ENCODE measurements at regions not wholly inside any gene's neighbourhood (a gene's known extent, or its start where the extent isn't known, plus 50 kb on each side); places are given as distances from the start of the nearest gene placed in this dataset.
"Not testable (repeated sequence)": the region's sequence is repeated elsewhere in the genome, so short reads cannot be mapped to it uniquely, and the experiment has no call there.

DNA sequence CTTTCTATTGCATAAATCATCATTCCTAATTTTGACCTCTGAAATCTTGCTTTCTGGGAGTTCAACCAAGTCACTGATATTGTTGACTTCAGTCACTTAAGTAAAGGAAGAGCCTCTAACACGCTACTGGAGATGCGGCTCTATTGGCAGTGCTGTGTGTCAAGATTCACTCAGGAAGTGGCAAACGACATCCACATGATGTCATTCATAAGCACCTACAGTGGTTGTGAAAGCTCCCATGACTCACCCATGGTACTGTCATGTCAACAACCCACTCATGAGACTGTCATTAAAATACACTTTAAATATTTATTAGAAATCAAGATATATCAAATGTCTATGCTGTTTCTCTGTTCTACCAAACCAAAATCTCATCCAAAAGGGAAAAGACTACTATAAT lies 52.5 kb upstream of the LHFPL3 start:
- H3K27me3 Mint-ChIP-seq (ENCODE audit: insufficient read depth, unreplicated experiment): peaks cover 22% of the 10 kb centered on the region
- TF ChIP-seq, protein P1, sequence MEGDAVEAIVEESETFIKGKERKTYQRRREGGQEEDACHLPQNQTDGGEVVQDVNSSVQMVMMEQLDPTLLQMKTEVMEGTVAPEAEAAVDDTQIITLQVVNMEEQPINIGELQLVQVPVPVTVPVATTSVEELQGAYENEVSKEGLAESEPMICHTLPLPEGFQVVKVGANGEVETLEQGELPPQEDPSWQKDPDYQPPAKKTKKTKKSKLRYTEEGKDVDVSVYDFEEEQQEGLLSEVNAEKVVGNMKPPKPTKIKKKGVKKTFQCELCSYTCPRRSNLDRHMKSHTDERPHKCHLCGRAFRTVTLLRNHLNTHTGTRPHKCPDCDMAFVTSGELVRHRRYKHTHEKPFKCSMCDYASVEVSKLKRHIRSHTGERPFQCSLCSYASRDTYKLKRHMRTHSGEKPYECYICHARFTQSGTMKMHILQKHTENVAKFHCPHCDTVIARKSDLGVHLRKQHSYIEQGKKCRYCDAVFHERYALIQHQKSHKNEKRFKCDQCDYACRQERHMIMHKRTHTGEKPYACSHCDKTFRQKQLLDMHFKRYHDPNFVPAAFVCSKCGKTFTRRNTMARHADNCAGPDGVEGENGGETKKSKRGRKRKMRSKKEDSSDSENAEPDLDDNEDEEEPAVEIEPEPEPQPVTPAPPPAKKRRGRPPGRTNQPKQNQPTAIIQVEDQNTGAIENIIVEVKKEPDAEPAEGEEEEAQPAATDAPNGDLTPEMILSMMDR (IDR thresholded peaks at IDR 0.05; ENCODE audit: unreplicated experiment): no peak
- ChIA-PET CTCF (interaction anchor here (0.6 kb wide), 1 partner anchor 18 kb away, joined by 3 read pairs; no protein-coding TSS in a partner anchor), POLR2A (no interaction called here)
- no peaks in the 10 kb centered on the region for H3K4me1 Mint-ChIP-seq (ENCODE audit: insufficient read depth, unreplicated experiment)
- H3K4me3 Mint-ChIP-seq (ENCODE audit: unreplicated experiment): no peak overlapping the region
- intact Hi-C loops (cut with micrococcal nuclease): loop anchor here (10.0 kb wide), 1 partner anchor 701 kb away; no protein-coding TSS in a partner anchor
- no TSS peak for BruUV-seq (replicated peaks)
- no peaks in the 10 kb centered on the region for H3K9me3 Mint-ChIP-seq (ENCODE audit: unreplicated experiment)
- H3K27ac Mint-ChIP-seq (ENCODE audit: low read depth, unreplicated experiment): no peak overlapping the region
- no peaks in the 10 kb centered on the region for H3K36me3 Mint-ChIP-seq (ENCODE audit: insufficient read depth, unreplicated experiment)
- peak; percentile 41 for DNase-seq (ENCODE audit: unreplicated experiment)

DNA sequence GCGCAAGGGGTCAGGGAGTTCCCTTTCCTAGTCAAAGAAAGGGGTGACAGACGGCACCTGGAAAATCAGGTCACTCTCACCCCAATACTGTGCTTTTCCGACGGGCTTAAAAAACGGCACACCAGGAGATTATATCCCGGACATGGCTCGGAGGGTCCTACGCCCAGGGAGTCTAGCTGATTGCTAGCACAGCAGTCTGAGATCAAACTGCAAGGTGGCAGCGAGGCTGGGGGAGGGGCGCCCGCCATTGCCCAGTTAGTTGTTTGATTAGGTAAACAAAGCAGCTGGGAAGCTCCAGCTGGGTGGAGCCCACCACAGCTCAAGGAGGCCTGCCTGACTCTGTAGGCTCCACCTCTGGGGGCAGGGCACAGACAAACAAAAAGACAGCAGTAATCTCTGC lies 51.7 kb upstream of the LHFPL3 start:
- H3K36me3 Mint-ChIP-seq (ENCODE audit: insufficient read depth, unreplicated experiment); BruUV-seq (replicated peaks); H3K4me1 Mint-ChIP-seq (ENCODE audit: insufficient read depth, unreplicated experiment); H3K4me3 Mint-ChIP-seq (ENCODE audit: unreplicated experiment); H3K9me3 Mint-ChIP-seq (ENCODE audit: unreplicated experiment); H3K27ac Mint-ChIP-seq (ENCODE audit: low read depth, unreplicated experiment); DNase-seq (ENCODE audit: unreplicated experiment); POLR2A ChIA-PET: not testable (repeated sequence)
- intact Hi-C loops (cut with micrococcal nuclease): loop anchor here (10.0 kb wide), 1 partner anchor 702 kb away; no protein-coding TSS in a partner anchor
- H3K27me3 Mint-ChIP-seq (ENCODE audit: insufficient read depth, unreplicated experiment): peaks cover 19% of the 10 kb centered on the region
- CTCF ChIA-PET: interaction anchor here (1.6 kb wide), 1 partner anchor 9 kb away, joined by 6 read pairs; no protein-coding TSS in a partner anchor

All from MCF 10A (cell line).